GM12865 (cell line): ENCODE measurements at regions not wholly inside any gene's neighbourhood (a gene's known extent, or its start where the extent isn't known, plus 50 kb on each side); places are given as distances from the start of the nearest gene placed in this dataset.

Source experiments
- DNase-seq: peaks from one replicate; pipeline ENCODE4 v3.0.0; 2010; ENCODE audit warnings: low read depth
- H3K4me3 ChIP-seq: 2 replicates; pipeline ENCODE4 v1.5.1; 2011; ENCODE audit warnings: mild to moderate bottlenecking, low read depth, low read length, control low read depth
- CTCF ChIP-seq: IDR thresholded peaks from 2 replicates; pipeline ENCODE4 v1.5.1; 2011; ENCODE audit warnings: low read length, control low read depth, low read depth, inconsistent platforms; ENCODE audit not compliant: insufficient read depth; ENCODE audit errors: missing control alignments

- no peak for TF ChIP-seq CTCF
- no peak overlapping the region for H3K4me3 ChIP-seq
- DNase-seq = no peak
Observed at GRCh38 chr4:18846313-18846712, 824.8 kb upstream of the LCORL start.

GRCh38 chr4:18844726-18845125 is 823.2 kb upstream of the LCORL start:
- DNase-seq = no peak
- no peak for TF ChIP-seq CTCF
- H3K4me3 ChIP-seq = no peak overlapping the region

- TF ChIP-seq CTCF = no peak
- H3K4me3 ChIP-seq = no peak overlapping the region
- DNase-seq = no peak
Observed at GRCh38 chr4:18842431-18842830, 820.9 kb upstream of the LCORL start.

GRCh38 chr4:18840481-18840880 is 818.9 kb upstream of the LCORL start:
- TF ChIP-seq CTCF = no peak
- no peak overlapping the region for H3K4me3 ChIP-seq
- DNase-seq = no peak

- DNase-seq = no peak
- H3K4me3 ChIP-seq = no peak overlapping the region
- no peak for TF ChIP-seq CTCF
Observed at GRCh38 chr4:18816228-18816895, 794.8 kb upstream of the LCORL start.

- H3K4me3 ChIP-seq = no peak overlapping the region
- TF ChIP-seq CTCF = no peak
- DNase-seq = no peak
Observed at GRCh38 chr4:18815779-18816173, 794.2 kb upstream of the LCORL start.
